ENCODE measurements at regions not wholly inside any gene's neighbourhood (a gene's known extent, or its start where the extent isn't known, plus 50 kb on each side); places are given as distances from the start of the nearest gene placed in this dataset.

DNA sequence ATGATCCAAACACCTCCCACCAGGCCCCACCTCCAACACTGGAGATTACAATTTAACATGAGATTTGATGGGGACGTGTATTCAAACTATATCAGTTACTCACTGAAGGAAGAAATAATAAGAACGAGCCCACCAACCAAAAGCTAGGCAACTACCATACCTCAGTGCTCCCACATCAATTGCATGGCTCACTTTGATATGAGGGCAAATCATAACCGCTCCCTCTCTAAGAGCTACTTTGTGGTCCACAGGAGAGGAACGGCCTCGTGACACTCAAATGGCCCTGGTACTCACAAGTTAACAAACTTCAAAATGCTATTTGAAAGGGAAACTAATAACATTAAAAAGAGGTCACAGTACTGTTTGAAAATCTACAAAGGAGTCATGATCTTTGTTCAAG, 170.7 kb upstream of the SLC7A11 start:
- Histone ChIP-seq H4K20me1 (ENCODE audit: insufficient read depth) (no peaks in the 10 kb centered on the region), H3F3A (ENCODE audit: insufficient read depth) (no peaks in the 10 kb centered on the region), H3K27ac (no peak overlapping the region), H3K79me2 (ENCODE audit: insufficient read depth) (no peaks in the 10 kb centered on the region), H3K9me2 (ENCODE audit: insufficient read depth) (no peaks in the 10 kb centered on the region; the same call in 1 of the 2 replicates), H3K4me2 (ENCODE audit: unreplicated experiment) (no peak overlapping the region), H3K4me1 (ENCODE audit: insufficient read depth) (no peaks in the 10 kb centered on the region), H3K9ac (no peak overlapping the region), H3K27me3 (replicated peaks; ENCODE audit: insufficient read depth) (no peaks in the 10 kb centered on the region), H3K36me3 (ENCODE audit: low read depth) (no peaks in the 10 kb centered on the region), H3K9me3 (ENCODE audit: low read depth) (no peaks in the 10 kb centered on the region), H2AFZ (no peak overlapping the region), H3K4me3 (no peak overlapping the region)
- DNase-seq: no peak
- no peak for TF ChIP-seq EZH2 (IDR thresholded peaks at IDR 0.05; ENCODE audit: insufficient read depth, poor library complexity, severe bottlenecking)
- no peak for TF ChIP-seq EZH2phosphoT487 (IDR thresholded peaks at IDR 0.05; ENCODE audit: insufficient read depth, low read depth)
- WGBS, 2 experiments (ENCODE audit: low coverage in 1 of 2, low lambda C conversion rate in 2 of 2, missing lambda C conversion rate in 2 of 2): 91 to 93% methylated on average over 5 of the region's 5 CpGs
- in situ Hi-C loops (cut with MboI): no loop called here

DNA sequence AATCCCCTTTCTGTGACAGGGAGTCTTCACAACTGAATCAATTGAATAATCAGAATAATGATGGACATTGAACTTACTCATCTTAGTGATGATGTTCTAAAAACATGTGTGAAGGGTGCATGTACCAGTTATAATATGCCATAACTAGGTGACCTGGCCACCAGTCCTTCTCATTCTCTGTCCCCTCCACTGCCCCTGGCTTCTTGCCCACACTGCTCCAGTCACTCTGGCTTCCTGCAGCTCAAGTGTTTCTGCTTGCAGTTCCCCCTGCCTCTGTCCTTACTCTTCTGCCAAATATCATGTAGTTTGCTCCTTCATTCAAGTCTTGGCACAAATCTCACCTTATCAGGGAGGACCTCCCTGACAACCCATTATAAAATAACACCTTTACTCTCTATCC, 168.1 kb upstream of the SLC7A11 start:
- DNase-seq: no peak
- H3K9ac ChIP-seq: no peak overlapping the region
- H3K79me2 ChIP-seq (ENCODE audit: insufficient read depth): no peaks in the 10 kb centered on the region
- TF ChIP-seq EZH2phosphoT487 (IDR thresholded peaks at IDR 0.05; ENCODE audit: insufficient read depth, low read depth): no peak
- TF ChIP-seq EZH2 (IDR thresholded peaks at IDR 0.05; ENCODE audit: insufficient read depth, poor library complexity, severe bottlenecking): no peak
- no peaks in the 10 kb centered on the region for H4K20me1 ChIP-seq (ENCODE audit: insufficient read depth)
- H3K4me3 ChIP-seq: no peak overlapping the region
- H3K27me3 ChIP-seq (replicated peaks; ENCODE audit: insufficient read depth): no peaks in the 10 kb centered on the region
- no peaks in the 10 kb centered on the region for H3K9me3 ChIP-seq (ENCODE audit: low read depth)
- no peak overlapping the region for H2AFZ ChIP-seq
- peaks cover 15% of the 10 kb centered on the region; the same call in 1 of the 2 replicates for H3F3A ChIP-seq (ENCODE audit: insufficient read depth)
- no peak overlapping the region for H3K27ac ChIP-seq
- no peaks in the 10 kb centered on the region for H3K36me3 ChIP-seq (ENCODE audit: low read depth)
- no peaks in the 10 kb centered on the region; the same call in 1 of the 2 replicates for H3K9me2 ChIP-seq (ENCODE audit: insufficient read depth)
- no peak overlapping the region for H3K4me2 ChIP-seq (ENCODE audit: unreplicated experiment)
- peaks cover 20% of the 10 kb centered on the region for H3K4me1 ChIP-seq (ENCODE audit: insufficient read depth)
- in situ Hi-C loops (cut with MboI): no loop called here

DNA sequence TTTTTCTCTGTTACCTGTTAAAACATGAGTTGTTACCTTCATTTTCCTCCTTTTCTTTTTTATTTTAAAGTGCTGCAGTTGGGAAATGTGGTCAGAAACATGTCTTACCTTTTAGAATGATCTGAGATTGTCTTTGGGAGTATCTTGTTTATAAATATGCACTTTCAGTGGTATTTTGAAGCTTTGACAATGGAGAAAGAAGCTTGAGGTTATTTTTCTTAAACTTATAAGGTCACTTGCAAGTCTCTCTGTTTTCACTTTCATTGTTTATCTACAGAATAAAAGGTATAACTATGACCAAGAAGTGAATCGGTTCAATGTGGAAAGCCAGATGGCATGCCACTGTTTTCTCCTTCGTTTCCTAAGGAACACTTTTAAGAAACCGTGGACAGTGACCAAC, 167.5 kb upstream of the SLC7A11 start:
- Histone ChIP-seq H3K4me3 (no peak overlapping the region), H3K4me1 (ENCODE audit: insufficient read depth) (peaks cover 24% of the 10 kb centered on the region), H2AFZ (peak overlapping the region; percentile 14; the same call in 1 of the 2 replicates), H3K4me2 (ENCODE audit: unreplicated experiment) (no peak overlapping the region), H3K9ac (no peak overlapping the region), H3K9me2 (ENCODE audit: insufficient read depth) (no peaks in the 10 kb centered on the region; the same call in 1 of the 2 replicates), H3K9me3 (ENCODE audit: low read depth) (no peaks in the 10 kb centered on the region), H4K20me1 (ENCODE audit: insufficient read depth) (no peaks in the 10 kb centered on the region), H3K27me3 (replicated peaks; ENCODE audit: insufficient read depth) (no peaks in the 10 kb centered on the region), H3K36me3 (ENCODE audit: low read depth) (no peaks in the 10 kb centered on the region), H3K79me2 (ENCODE audit: insufficient read depth) (no peaks in the 10 kb centered on the region), H3K27ac (no peak overlapping the region), H3F3A (ENCODE audit: insufficient read depth) (peaks cover 15% of the 10 kb centered on the region; the same call in 1 of the 2 replicates)
- 71 to 72% methylated on average over 3 of the region's 3 CpGs for WGBS, 2 experiments (ENCODE audit: low coverage in 1 of 2, low lambda C conversion rate in 2 of 2, missing lambda C conversion rate in 2 of 2)
- no peak for DNase-seq
- in situ Hi-C loops (cut with MboI): no loop called here
- TF ChIP-seq EZH2phosphoT487 (IDR thresholded peaks at IDR 0.05; ENCODE audit: insufficient read depth, low read depth) (no peak), EZH2 (IDR thresholded peaks at IDR 0.05; ENCODE audit: insufficient read depth, poor library complexity, severe bottlenecking) (no peak)

DNA sequence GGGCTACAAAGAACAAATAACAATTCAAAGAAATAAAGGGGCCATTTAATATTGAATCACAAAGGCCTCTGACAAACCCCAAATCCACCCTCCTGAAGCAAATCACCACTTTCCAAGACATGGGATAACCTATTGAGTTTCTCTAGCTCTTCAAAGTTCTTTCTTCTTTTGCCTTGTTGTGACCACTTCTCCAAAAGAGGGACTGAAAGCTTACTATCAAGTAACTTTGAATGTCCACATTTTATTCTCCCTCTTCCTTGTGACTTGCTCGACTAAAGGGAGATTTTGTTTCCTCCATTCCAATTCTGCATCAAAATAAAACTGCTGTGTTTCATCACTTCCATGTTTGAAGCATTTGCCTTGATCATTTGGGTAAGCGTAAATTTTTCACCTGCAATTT, 166.6 kb upstream of the SLC7A11 start:
- Histone ChIP-seq H3K9me2 (ENCODE audit: insufficient read depth) (no peaks in the 10 kb centered on the region; the same call in 1 of the 2 replicates), H3K9ac (no peak overlapping the region), H3K4me2 (ENCODE audit: unreplicated experiment) (no peak overlapping the region), H3K36me3 (ENCODE audit: low read depth) (no peaks in the 10 kb centered on the region), H3K9me3 (ENCODE audit: low read depth) (no peaks in the 10 kb centered on the region), H2AFZ (no peak overlapping the region), H3F3A (ENCODE audit: insufficient read depth) (peaks cover 15% of the 10 kb centered on the region; the same call in 1 of the 2 replicates), H3K27me3 (replicated peaks; ENCODE audit: insufficient read depth) (no peaks in the 10 kb centered on the region), H3K4me3 (no peak overlapping the region), H3K79me2 (ENCODE audit: insufficient read depth) (no peaks in the 10 kb centered on the region), H4K20me1 (ENCODE audit: insufficient read depth) (no peaks in the 10 kb centered on the region), H3K4me1 (ENCODE audit: insufficient read depth) (peaks cover 32% of the 10 kb centered on the region), H3K27ac (no peak overlapping the region)
- 87% methylated on average over 2 of the region's 2 CpGs for WGBS, 2 experiments (ENCODE audit: low coverage in 1 of 2, low lambda C conversion rate in 2 of 2, missing lambda C conversion rate in 2 of 2)
- in situ Hi-C loops (cut with MboI): no loop called here
- no peak for TF ChIP-seq EZH2phosphoT487 (IDR thresholded peaks at IDR 0.05; ENCODE audit: insufficient read depth, low read depth)
- TF ChIP-seq EZH2 (IDR thresholded peaks at IDR 0.05; ENCODE audit: insufficient read depth, poor library complexity, severe bottlenecking): no peak
- DNase-seq: no peak

DNA sequence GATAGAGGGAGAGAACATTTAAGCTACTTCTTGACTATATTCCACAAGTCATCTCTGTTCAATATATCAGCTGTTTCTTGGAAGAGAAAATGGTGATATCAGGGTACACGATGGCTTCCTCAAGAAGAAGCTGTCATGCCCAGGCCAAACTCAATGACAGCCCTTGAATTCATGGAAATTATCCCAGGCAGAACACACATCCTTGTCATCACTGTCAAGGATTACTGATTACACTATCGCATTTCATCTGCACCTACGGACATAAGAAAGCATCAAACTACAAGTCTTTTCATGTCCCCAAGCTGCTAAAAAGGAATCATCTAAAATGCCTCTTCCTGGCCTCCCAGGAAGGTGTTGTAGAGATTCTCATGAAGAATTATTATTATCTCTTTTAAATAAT, 165.2 kb upstream of the SLC7A11 start:
- no peak overlapping the region for H3K9ac ChIP-seq
- H3K9me3 ChIP-seq (ENCODE audit: low read depth): no peaks in the 10 kb centered on the region
- TF ChIP-seq EZH2 (IDR thresholded peaks at IDR 0.05; ENCODE audit: insufficient read depth, poor library complexity, severe bottlenecking): no peak
- no peak for TF ChIP-seq EZH2phosphoT487 (IDR thresholded peaks at IDR 0.05; ENCODE audit: insufficient read depth, low read depth)
- in situ Hi-C loops (cut with MboI): no loop called here
- H3K36me3 ChIP-seq (ENCODE audit: low read depth): no peaks in the 10 kb centered on the region
- H3K9me2 ChIP-seq (ENCODE audit: insufficient read depth): no peaks in the 10 kb centered on the region; the same call in 1 of the 2 replicates
- peak overlapping the region; percentile 48 for H3K4me2 ChIP-seq (ENCODE audit: unreplicated experiment)
- no peaks in the 10 kb centered on the region for H4K20me1 ChIP-seq (ENCODE audit: insufficient read depth)
- WGBS, 2 experiments (ENCODE audit: low coverage in 1 of 2, low lambda C conversion rate in 2 of 2, missing lambda C conversion rate in 2 of 2): 44 to 48% methylated on average over 3 of the region's 3 CpGs
- H3K4me1 ChIP-seq (ENCODE audit: insufficient read depth): peaks cover 32% of the 10 kb centered on the region
- no peaks in the 10 kb centered on the region for H3K79me2 ChIP-seq (ENCODE audit: insufficient read depth)
- peak overlapping the region; percentile 68 for H2AFZ ChIP-seq
- no peak for DNase-seq
- no peaks in the 10 kb centered on the region for H3K27me3 ChIP-seq (replicated peaks; ENCODE audit: insufficient read depth)
- 0 out of 2 replicates have a peak overlapping the region, but pooled peaks have one; percentile 15 for H3K27ac ChIP-seq
- no peak overlapping the region for H3K4me3 ChIP-seq
- H3F3A ChIP-seq (ENCODE audit: insufficient read depth): peaks cover 15% of the 10 kb centered on the region; the same call in 1 of the 2 replicates

Measured in GM23248 (cell line).